ENCODE measurements at regions not wholly inside any gene's neighbourhood (a gene's known extent, or its start where the extent isn't known, plus 50 kb on each side); places are given as distances from the start of the nearest gene placed in this dataset.
A peak's percentile ranks its signal among the peaks of the same experiment; 100 is the strongest.
"Not testable (repeated sequence)": the region's sequence is repeated elsewhere in the genome, so short reads cannot be mapped to it uniquely, and the experiment has no call there.

DNA sequence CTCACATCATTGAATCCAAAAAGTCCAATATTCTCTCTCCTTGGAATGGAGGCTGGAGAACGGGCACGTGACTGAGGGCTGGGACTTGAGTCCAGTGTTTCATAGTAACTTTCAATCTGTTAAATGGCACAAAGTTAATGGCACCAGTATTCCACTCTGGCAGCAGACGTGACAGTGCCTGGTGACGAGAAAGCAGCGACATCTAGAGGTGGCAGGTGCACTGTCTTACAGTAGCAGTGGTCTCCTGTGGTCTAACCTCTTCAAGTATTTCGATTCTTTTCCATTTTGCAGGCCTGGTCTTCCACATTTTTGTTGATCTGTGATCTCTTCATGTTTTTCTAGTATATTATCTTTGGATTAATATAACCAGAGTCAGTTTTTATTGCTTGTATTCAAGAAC is 107.1 kb downstream of the OXSM start:
- DNase-seq, result peak in 1 of 2 experiments; percentile 13

- no peak for DNase-seq
Observed at GRCh38 chr3:25899352-25900101, 109.6 kb downstream of the OXSM start.

DNA sequence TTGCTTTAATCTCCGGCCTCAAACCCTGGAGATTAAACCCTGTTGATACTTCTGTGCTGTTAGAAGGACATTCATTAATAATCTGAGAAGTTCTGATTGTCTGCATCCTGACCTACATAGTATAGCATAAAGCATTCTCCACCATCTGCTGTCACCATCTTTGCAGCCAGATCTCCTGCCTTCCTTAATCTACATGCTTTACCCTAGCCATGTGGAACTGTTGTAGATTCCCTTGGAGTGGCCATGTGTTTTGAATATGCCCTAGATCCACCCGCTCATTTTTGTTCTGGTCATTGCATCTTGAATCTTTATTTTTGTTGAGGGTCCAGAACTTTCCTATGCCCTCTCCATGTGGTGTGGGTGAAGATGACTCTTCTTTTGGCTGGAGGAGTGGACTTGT is 110.3 kb downstream of the OXSM start:
- DNase-seq, result no peak

- no peak for DNase-seq
Observed at GRCh38 chr3:25901796-25902195, 111.9 kb downstream of the OXSM start.

DNA sequence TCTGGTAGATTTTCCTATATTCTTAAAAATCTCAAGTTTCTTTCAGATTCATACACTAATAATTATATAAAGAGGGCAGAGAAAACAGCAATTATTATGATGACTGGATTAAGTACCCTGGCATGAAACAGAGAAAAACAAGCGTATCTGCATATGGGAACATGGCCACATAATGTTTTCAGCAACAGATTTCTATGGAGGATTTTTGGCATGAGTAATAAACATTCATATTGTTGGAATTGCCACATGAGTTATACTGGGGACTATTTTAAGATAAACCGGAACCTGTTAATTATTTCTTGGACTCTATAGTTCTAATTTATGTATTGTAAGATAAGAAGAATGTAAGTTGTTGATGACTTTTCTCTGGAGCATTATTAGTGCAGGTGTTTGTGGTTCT is 112.7 kb downstream of the OXSM start:
- DNase-seq, result no peak

GRCh38 chr3:25903371-25904129 is 113.7 kb downstream of the OXSM start:
- no peak for DNase-seq

DNA sequence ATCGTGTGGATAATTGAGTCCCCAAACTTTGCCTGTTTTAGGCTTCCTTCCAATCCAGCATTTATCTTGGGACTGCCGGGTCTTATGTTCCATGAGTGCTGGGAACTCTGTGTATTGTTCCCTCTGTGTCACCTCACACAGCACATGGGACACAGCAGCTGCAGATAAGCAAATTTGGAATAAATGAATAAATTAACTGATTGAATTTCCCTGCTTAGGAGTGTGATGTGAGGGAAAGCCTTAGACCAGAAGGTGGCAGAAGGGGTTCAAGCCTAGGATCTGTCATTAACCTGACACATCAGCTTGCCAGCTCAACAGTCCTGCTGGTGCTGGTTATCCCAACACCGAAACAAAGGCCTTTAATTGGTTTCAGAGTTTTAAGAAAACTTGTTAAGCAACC is 114.3 kb downstream of the OXSM start:
- no peak for DNase-seq

GRCh38 chr3:25906132-25906906 is 116.4 kb downstream of the OXSM start:
- DNase-seq, result no peak

DNA sequence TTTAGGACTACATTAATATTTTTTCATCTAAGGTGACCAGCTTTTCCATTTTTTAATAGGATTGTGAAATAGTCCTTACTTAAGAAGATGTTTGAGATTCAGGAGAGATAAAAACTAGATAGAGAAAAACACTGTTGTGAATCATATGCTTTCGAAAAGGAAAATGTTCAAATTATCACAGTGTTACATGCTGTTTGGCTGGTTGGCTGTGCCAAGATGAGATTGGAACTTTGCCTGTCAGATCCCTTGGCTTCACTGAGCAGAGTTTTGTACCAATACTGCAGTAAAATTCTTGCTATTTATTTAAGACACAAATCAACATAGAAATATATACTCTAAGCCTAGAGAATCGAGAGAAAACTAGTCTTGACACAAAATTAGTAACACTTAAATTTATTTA is 117.2 kb downstream of the OXSM start:
- DNase-seq, result no peak

DNA sequence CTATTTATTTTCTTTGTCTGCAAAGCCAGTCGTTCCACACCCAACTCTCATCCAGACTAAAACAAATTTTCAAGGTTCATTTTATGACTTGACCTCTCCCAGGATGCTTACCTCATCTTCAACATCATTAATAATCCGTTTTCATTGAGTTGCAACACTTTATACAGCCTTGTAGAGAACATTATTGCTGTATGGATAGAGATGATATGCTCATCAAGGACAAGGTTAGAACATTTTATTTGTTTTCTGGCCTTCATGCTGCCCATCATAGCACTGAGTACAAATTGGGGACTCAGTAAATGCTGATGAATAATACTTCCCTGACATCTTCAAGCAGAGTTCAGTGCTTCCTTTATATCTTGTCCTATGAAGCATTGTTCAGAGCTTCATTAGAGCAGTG is 120.2 kb downstream of the OXSM start:
- DNase-seq, result no peak

DNA sequence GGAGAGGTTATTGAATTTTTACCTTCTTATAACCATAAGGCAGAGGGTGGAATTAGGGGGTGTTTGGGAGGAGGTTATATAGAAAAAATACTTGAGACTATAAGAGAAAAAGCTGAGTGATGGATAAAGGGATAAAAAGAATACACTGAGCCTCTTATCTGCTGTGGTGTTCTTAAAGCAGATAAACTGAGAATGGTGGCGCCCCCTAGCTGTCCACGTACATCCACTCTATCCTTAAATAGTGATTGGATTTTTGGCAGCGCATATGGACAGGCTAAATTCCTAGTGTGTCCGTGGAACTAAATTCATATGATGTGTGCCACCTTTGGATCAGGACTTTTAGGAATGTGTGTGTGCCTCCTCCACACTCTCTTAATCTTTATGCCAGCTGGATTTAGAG is 121.1 kb downstream of the OXSM start:
- DNase-seq, result peak in 1 of 2 experiments; percentile 11

DNA sequence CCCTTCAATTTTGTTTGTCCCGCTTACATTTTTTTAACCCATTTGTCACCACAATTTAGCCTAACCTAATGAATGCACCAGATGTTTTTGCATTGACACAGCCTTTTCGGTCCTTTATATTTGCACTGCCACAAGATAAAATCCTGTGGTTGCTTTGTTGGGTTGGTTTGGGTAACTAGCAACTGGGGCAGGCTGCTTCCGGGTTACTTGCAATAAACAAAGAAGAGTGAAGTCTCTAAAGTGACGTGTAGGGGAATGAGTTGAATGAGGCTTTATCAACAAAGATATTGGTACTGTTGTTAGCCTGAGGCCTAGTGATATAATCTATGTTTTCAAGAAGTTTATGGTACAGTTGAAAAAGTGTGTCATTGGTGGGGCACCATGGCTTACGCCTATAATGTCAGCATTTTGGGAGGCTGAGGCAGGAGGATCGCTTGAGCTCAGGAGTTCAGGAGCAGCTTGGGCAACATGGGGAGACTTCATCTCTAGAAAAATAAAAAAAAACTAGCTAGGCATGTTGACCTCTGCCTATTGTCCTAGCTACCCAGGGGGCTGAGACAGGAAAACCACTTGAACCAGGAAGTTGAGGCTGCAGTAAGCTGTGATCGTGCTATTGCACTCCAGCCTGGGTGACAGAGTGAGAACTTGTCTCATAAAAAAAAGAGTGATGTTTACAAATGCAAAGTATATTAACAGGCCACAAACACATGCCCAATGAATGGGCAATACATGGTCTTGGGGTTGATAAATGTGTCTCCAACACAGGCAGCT is 121.8 kb downstream of the OXSM start:
- DNase-seq, result no peak

DNA sequence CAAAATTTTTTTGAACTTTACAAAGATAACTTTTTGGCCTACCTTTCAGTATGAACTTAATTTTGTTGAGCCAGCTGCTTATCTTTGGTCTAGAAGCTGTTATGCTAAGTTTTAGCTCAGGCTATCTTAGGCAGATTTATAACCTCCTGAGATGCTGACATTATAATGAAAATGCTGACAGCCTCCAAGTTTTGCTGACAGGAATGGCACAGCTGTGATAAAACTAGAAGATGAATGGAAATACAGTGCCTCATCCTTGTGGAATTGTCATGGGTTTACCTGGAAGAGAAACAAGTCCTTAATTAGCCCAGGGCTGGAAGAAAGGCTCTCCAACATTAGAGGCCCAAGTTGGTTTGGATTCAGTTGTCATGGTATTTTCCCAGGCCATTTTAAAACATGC is 123.3 kb downstream of the OXSM start:
- no peak for DNase-seq

- DNase-seq, result no peak
Observed at GRCh38 chr3:25915673-25916072, 125.8 kb downstream of the OXSM start.

GRCh38 chr3:25916321-25916720 is 126.4 kb downstream of the OXSM start:
- DNase-seq, result no peak

DNA sequence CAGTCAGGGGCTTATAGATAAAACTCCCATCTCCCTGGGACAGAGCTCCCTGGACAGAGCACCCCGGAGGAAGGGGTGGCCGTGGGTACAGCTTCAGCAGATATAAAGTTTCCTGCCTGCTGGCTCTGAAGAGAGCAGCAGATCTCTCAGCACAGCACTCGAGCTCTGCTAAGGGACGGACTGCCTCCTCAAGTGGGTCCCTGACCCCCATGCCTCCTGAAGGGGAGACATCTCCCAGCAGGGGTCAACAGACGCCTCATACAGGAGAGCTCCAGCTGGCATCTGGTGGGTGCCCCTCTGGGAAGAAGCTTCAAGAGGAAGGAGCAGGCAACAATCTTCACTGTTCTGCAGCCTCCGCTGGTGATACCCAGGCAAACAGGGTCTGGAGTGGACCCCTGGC is 142.1 kb downstream of the OXSM start:
- DNase-seq, result not testable (repeated sequence)

DNA sequence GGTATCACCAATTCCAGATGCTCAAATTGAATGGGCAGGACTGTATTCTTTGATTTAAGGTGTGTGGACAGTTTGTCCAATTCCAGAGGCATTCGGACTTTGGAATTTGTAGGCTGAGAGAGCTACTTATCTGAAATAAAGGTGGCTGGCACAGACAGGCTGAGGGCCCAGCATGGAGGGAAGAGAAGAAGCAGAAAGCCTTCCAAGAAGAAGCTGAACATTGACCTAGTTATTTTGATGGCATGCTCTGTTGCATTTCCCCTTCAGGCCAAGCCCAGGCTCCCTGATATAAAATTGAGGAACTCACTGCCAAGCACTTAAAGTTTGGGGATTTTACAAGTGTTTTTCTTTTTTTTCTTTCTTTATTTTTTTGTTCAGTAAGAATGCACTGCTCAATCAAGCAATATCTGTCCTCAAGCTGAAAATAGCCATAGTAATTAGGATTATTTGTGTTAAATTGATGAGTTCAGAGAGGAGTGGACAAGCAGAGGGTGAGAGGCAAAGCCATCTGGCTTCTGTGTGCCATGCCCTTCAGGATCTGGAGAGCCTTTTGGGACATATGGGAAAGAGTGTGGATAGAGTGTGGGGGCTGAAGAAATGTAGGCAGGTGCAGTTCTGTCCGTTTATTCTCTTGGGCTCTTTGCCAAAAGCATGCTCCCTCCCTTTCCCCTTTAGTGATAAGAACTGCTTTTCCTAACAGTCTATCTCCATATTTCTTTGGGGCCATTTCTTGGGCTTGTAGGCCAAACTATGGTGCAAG is 148.9 kb downstream of the OXSM start:
- DNase-seq, result no peak

GRCh38 chr3:25940935-25941334 is 151.0 kb downstream of the OXSM start:
- no peak for DNase-seq

GRCh38 chr3:25944329-25944728 is 154.4 kb downstream of the OXSM start:
- no peak for DNase-seq

GRCh38 chr3:25945366-25945765 is 155.5 kb downstream of the OXSM start:
- DNase-seq, result no peak

GRCh38 chr3:25945836-25946235 is 155.9 kb downstream of the OXSM start:
- DNase-seq, result no peak

DNA sequence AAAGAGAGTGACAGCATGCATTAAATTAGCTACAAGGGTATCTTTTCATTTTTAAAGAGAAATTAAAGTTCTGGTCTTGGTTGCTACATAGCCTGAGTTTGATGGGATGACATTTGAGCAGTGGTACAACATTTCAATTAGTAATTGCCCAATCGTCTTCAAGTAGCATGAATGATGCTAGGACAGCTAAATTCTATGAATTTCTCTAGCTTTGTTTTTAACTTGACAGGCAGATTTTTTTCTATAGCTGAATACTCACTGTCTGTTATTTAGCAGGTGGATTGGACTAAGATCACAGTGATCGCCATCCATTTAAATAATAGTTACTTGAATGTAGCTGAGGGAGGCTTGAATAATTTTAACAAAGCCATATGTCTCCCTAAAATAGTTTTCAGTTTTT is 162.2 kb downstream of the OXSM start:
- DNase-seq, result no peak

Data from SW 1271 (cell line).